GM18519 (cell line): ENCODE measurements at regions not wholly inside any gene's neighbourhood (a gene's known extent, or its start where the extent isn't known, plus 50 kb on each side); places are given as distances from the start of the nearest gene placed in this dataset.

Experiments
- ATAC-seq: cut with Tn5 transposase; IDR thresholded peaks from one replicate; pipeline ENCODE4 v1.9.1; 2021; ENCODE audit warnings: mild to moderate bottlenecking, moderate library complexity; ENCODE audit not compliant: unreplicated experiment, low FRiP score

DNA sequence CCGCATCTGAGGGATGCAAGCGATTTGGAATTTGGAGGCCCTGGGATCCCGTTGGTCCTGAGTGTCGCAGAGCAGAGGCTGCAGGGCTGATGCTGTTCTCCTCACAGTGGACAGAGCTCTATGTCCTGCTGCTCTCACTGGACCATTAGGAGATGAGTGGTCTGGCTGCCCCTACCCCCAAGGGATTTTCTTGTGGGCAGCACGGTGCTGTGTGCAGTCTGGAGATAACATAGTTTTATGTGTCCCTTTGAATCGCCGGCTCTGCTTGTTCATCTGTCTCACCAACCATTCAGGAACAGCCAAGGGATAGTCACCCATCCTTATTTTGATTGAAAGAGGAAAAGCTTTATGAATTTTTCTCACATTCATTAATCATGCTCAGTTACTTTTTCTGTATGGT lies 49.9 kb downstream of the CHRM3 start:
- ATAC-seq = no peak

DNA sequence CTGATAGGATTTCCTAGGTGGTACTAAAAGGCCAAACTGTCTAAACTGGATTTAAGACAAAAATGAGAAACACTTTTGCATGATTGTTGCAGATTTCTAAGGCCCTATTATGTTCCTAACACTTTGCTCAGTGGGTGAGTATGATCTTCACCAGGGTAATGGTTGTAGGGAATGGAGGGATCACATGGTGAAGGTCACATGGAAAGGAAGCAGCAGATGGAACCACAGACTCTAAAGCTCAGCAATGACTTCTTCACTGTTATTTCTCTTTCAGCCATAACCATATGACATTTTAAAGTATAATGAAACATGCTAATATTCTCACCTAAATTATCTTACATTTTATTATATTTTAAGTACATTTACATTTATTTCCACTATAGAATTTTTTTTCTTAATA lies 51.5 kb downstream of the CHRM3 start:
- no peak for ATAC-seq

DNA sequence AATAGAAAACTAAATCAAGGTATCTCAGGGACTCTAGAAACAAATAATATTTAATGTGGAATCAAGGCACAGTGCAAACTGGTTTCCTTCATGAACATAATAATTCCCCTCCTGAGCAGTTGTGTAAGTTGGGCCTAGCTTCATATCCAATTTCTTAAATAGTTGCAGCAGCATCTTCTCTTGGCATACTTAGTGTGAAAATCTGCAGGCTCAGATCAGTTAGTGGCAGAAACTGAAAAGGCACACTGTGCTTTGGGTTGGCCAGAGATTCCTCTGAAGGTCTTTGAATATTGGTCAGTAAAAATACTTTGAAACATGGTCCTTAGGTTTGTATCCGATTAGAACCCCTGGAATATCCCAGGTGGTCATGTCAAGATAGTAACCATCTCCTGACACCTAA lies 52.5 kb downstream of the CHRM3 start:
- no peak for ATAC-seq

DNA sequence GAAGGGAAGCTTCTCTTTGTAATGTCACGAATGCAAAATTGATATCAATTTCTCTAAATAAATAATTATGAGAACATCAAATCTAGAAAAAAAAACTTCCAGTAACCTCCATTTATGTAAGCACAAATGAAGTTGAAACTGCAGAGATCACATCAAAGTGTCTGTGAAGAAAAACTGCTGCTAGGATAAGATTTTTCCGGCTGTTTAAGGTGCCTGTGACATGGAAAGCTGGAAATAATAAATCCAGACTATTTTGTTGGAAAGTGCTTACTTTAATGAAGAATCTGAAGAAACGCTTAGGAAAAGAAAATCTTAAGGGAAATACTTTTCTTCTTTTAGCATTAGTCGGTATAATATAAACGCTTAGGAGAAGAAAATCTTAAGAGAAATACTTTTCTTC lies 57.0 kb downstream of the CHRM3 start:
- ATAC-seq = no peak

DNA sequence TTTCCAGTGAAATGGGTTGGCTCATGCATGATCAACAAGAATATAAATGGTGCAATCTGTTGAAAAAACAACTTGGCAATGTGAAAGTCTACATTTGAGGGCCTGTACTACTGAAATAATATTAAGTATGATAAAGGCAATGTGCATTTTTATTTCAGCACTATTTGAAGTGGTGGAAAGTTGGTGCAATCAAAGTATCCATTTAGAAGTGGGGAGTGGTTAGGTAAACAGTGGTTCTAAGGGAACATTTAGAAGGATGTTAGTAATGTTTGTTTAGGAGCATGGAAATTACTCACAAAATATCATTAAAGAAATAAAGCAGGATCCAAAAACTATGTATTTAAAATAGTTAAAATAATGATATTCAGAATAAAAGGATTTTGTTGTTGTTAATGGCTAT lies 60.2 kb downstream of the CHRM3 start:
- no peak for ATAC-seq

DNA sequence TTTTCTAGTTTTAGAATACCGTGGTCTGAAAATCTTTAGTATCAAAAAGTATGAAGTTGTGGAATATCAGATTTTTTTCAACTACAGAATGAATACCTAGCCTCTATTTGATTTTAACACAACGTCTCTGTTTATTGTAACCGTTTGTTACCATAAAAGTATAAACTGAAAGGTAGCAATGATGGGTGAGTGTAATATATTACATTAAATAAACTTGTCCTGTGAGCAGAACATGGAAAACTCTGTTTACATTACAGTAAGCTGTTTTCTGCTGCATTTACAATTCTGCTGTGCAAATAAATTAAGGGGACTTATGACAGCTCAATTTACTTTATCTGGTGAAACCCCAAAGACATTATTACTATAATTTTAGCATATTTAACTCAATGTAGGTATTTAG lies 62.5 kb downstream of the CHRM3 start:
- no peak for ATAC-seq

DNA sequence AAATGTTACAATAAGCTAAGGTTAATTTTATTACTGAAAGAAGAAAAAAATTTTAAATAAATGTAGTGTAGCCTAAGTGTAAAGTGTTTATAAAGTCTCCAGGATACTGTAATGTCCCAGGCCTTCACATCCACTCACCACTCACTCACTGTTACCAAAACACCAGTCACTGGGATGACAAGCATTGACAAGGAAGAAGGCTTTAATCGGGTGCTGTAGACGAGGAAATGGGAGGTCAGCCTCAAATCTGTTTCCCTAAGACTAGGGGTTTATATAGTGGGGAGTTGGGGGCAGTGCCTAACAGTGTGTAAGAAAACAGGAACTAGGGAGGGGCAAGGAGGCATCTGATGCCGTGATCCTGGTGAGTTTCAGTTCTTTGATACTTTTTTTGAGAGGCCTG lies 69.4 kb downstream of the CHRM3 start:
- no peak for ATAC-seq

DNA sequence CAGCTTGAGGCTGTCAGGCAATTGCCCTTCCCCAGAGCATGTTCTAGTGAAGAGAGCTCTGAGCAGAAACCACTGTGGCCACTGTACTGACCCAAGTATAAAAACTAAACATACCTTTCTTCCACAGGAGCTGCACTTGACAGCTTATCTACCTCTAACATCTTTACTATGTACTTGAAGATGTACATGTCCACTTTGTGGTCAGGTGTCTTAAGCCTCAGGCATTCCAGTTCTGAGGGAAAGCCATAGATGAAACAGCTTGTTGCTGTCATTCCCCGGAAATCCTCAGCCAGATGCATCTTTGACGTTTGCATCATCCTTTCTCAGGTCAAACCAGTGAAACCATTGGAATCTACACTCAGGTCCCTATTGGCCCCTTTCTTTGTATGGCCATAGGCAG lies 70.4 kb downstream of the CHRM3 start:
- ATAC-seq = no peak

DNA sequence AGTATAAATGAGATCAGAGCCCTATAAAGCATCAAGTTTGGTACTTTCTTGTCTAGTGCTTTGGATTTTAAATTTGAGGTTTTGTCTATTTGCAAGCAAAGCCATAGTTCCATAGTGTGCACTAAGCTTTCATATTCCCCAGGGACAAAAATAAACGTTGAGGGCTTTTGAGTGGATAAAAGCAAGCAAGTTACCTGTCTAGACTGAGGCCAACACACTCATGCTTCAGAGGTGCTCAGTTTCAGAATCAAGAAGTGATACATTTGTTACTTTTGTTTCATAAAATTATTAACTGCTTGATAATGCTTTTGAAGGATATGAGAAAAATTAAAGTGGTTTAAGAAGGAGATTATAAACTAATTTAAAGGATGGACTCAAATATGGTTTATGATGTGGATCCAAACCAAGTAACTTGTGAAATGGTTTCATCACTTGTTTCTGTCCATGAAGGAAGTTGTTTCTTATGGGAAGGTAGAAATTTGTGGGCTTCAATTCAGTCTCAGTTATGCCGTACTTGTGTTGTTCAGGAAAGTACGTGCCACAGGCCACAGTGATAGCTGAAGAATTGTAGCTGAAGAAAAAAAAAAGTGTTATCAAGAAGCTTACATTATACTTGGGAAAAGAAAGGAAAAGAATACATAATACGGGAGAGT lies 71.2 kb downstream of the CHRM3 start:
- no peak for ATAC-seq

DNA sequence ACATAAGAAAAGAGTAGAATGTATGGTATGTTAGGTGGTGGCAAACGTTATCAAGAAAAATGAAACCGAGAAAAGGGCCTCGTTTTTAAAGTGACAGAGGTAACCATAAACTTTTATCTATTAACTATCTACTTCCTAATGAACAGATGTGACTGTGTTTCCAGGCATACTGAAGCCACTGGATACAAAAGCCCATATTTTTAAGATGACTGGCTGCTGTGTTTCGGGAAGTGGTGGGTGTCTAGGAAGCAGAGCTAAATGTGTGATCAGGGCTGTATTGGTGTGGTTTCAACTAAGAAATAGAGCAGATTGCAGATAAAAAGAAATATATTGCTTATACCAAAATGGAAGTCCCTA lies 71.8 kb downstream of the CHRM3 start:
- ATAC-seq = no peak

DNA sequence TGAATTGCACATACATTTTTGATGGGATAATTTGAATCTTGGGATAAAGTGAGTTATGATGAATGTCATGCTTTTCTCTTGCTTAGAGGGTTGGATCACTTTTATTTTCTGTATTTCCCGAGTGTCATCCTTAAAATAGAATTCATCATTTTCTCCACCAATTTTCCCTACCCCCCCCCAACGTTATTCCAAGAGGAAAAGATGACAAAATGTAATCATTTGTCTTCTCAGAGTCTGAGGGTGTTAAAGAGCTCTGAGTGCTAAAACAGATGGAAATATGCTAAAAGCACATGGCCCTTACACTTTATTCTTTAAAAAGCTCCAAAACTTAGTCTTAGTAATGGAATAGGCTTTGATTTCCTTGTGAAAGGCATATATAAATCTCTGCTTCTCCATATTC lies 81.4 kb downstream of the CHRM3 start:
- ATAC-seq = no peak

DNA sequence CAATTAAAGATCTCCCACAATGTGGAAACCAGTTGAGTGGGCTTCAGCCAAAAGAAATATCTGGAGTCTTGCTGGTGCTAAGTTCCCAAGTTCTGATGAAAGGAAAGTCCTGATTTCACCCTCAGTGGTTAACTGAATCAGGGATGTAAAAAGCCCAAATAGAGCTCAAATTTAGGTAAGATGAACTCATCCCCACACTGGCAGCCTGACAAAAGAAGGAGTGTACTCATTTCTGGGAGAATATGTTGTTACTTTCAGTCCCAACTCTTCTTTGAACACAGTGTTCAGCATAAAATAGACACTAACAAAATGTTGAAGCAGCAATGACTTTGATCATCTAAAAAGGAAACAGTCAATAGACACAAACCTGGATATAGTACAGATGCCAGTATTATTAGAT lies 91.7 kb downstream of the CHRM3 start:
- ATAC-seq = no peak

DNA sequence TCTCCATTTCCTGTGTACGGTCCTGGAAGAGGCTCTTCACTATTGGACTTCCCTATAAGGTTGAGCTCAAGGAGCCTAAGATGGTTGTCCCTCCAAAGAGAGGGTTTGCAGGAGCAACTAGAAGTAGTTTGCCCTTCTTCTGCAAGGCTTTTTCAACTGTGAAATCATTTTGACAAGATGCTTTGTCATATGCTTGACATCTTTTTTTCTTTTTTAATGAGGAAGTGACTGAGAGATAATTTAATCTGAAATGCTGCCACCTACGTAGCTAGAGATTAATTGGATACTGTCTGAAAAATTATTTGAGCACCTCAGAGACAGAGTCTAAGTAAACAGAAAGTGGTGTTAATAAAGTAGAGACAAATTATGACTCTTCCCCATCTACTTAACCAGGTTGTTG lies 97.0 kb downstream of the CHRM3 start:
- ATAC-seq = no peak

DNA sequence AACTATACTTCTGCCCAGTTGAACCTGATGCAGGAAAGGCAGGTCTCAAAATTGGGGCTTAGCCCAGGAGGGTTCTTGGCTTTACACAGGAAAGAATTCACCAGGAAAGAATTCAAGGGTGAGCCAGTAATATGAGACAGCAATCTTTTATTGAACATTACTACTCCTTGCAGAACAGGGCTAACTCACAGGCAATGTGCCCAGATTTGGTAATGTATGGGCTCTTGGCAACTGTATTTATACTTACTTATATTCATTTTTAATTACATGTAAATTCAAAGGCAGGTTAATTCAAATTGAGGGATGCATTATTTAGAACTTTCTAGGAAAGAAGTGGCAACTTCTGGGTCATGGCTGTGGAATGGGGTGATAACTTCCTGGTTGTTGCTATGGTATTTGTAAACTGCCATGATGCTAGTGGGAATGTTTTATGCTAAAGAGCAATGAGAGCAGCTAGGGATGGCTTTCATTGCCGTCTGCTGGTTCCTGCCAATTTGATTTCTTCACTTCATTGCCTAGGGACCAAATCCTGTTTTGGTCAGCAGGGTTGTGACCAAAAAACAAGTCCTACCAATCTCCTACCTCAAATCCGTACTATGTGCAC lies 107.5 kb downstream of the CHRM3 start:
- ATAC-seq = no peak

DNA sequence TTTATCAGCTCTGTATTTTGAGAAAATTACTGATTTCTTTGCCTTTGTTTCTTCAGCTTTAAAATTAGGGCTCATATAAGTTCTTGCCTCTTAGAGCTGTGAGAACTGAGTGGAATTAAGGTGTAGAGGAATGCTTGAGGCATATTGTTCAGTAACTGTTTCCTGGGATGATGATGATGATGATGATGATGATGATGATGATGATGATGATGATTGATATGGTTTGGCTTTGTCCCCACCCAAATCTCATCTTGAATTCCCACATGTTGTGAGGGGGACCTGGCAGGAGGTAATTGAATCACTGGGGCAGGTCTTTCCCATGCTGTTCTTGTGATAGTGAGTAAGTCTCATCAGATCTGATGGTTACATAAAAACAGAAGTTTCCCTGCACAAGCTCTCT lies 118.7 kb downstream of the CHRM3 start:
- ATAC-seq = no peak

DNA sequence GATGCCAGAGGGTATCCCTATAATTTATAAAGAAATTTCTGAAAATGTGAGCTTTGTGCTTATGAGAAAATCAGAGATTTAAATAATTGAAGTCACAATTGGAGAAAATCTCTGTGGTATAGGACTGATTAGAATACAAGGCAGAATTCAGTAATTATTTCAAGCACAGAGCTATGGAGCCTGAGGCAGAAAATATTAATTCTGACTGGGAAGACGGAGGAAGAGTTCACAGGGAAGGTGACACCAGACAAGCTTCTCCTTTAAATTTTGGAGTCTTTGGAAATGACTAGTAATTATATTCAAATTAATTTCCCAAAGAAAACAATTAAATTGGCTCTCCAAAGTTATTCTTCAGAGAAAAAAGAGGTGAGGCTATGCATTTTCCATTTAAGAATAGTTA lies 121.5 kb downstream of the CHRM3 start:
- no peak for ATAC-seq

DNA sequence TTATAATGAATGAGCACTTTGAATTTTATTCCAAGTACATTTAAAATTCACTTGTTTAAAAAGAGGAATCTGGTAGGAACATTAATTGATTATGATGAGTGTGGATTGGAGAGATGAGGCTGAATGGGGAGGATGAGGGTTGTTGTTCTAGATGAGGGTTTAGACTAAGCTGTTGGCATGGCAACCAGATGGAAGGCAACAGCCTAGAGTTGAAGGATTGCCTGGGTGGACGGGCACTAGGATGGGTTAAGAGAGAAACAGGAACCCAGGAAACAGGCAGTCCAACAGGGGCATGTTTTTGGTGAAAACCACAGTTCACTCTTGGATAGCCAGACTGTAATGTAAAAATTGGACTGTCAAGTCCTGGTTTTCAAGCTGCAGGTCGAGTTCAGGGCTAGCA lies 125.5 kb downstream of the CHRM3 start:
- no peak for ATAC-seq

DNA sequence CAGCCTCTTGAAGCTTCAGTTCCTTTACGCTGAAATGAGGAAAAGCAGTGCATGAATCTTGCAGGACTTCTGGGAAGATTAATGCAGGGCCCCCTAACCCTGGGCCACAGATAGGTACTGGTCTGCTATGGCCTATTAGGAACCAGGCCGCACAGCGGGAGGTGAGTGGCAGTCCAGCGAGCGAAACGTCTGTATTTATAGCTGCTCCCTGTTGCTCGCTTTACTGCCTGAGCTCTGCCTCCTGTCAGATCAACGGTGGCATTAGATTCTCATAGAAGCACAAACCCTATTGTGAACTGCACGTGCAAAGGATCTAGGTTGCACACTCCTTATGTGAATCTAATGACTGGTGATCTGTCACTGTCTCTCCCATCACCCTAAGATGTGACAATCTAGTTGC lies 130.2 kb downstream of the CHRM3 start:
- no peak for ATAC-seq

DNA sequence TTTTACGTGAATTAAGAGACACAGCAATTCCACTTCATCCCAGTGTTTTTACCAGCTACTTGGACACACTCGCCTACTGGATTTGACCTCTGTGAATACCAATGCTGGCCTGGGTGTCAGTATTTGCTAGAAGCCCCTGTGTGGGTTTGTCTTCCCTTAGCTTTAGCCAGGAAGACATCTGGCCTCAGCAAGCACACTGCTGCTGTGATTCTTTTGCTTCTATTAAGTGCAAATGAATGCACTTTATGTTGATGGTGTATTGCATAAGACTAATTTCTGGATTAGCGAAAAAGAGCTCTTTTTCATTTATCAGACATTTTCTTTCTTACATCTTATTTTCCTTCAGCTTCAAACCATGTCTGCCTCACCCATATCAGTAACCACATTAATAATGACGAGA lies 140.0 kb downstream of the CHRM3 start:
- no peak for ATAC-seq

DNA sequence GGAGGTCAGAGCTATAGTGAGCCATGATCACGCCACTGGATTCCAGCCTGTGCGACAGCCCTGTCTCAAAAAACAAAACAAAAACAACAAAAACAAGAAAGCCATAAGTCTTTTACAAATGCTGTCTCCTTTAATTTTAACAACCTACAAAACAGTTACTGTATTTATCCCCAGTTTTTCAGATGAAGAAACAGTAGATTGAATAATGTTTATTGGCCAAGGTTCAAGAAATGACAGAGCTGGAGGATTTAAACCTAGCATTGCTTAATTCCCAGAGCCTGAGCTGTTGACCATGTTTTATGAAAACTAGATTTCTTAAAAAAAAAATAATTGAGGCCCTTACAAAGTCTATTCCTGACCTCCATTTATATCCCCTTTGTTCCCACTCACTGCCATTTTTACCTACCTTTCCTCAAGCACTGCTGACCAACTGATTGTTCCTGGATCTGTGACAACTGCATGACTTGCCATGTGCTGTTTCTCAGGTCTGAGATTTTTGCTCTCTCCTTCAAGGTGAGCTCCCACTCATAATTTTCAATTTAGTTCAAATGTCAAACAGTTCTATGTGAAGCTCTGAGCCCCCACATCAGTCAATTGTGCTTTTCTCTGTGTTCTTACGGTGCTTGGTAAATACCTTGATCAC lies 140.8 kb downstream of the CHRM3 start:
- ATAC-seq = no peak

DNA sequence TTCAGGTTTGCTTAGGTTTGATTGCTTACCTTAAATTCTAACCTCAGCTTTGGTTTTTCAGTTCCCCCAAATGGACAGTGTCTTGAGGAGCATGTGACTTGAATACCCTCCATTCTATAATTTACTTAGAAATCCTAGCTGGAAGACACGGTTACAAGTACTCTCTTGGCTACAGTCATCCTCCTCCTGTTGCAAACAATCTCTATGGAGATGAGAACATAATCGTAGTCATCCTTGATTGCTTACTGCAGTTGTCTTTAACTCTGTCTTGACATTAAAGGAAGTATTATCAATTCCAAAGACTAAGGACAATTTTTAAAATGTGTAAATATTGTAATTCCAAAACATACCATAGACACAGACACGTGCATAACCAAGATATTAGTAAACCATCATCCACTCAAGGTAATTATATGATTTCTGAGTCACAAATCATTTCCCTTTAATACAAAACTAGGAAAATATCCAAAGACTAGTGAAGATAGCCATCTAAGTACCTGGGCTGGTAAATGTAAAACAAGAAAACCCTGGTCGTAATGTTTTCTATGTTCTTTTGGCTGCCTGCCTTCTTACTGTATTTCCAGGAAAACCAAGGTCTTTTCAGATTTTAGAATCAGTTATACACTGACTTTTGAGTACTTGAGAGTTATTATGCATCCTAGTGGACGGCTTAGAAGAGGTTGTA lies 149.9 kb downstream of the CHRM3 start:
- ATAC-seq = no peak

DNA sequence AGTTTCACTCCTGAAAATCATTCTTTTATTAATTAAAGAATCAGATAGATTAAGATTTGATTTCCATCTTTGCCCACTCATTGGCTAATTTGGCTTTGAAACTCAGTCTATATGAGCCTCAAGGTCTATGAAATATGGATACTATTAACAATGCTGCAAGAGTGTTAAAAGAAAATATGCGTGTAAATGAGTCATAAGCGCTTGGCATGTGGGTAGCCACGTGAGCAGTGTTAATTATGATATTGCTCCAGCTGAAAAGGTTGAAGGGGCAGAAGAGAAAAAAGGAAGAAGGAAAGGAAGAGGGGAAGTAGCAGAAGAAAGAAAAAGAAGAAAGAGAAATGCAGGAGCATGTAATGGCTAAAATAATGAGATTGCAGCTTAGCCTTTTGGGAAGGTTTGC lies 151.4 kb downstream of the CHRM3 start:
- ATAC-seq = no peak
